ENCODE measurements at regions not wholly inside any gene's neighbourhood (a gene's known extent, or its start where the extent isn't known, plus 50 kb on each side); places are given as distances from the start of the nearest gene placed in this dataset.

DNA sequence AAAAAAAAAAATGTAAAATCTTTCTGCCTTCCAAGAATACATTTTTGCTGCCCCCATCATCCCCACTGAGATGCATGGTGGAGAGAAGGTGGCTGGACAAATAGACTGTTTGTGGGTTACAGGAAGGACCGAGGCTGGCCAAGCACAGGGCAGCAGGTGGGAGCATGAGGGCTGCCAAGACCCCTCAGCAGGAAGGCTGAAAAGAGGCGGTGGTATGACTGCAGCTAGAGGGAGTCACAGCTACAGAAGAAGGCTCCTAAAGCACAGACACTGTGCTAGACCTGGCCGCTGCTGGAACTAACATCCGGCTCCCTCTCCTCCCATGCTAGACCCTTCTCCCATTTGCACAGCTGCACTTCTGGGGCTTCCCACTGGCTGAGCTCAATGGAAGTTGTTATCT, 289.6 kb downstream of the TCERG1L start (continued):
- TF ChIP-seq ZNF462 (CRISPR knock-in tag; IDR thresholded peaks at IDR 0.05), result no peak
- TF ChIP-seq, protein P1, sequence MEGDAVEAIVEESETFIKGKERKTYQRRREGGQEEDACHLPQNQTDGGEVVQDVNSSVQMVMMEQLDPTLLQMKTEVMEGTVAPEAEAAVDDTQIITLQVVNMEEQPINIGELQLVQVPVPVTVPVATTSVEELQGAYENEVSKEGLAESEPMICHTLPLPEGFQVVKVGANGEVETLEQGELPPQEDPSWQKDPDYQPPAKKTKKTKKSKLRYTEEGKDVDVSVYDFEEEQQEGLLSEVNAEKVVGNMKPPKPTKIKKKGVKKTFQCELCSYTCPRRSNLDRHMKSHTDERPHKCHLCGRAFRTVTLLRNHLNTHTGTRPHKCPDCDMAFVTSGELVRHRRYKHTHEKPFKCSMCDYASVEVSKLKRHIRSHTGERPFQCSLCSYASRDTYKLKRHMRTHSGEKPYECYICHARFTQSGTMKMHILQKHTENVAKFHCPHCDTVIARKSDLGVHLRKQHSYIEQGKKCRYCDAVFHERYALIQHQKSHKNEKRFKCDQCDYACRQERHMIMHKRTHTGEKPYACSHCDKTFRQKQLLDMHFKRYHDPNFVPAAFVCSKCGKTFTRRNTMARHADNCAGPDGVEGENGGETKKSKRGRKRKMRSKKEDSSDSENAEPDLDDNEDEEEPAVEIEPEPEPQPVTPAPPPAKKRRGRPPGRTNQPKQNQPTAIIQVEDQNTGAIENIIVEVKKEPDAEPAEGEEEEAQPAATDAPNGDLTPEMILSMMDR (conservative IDR thresholded peaks at IDR 0.05; ENCODE audit: low read depth in 2 of 2), result peak in 1 of 2 experiments; percentile 26; a peak in 1 of 4 replicates
- no peak for TF ChIP-seq STAT1 (IDR thresholded peaks at IDR 0.05; ENCODE audit: unreplicated experiment)

DNA sequence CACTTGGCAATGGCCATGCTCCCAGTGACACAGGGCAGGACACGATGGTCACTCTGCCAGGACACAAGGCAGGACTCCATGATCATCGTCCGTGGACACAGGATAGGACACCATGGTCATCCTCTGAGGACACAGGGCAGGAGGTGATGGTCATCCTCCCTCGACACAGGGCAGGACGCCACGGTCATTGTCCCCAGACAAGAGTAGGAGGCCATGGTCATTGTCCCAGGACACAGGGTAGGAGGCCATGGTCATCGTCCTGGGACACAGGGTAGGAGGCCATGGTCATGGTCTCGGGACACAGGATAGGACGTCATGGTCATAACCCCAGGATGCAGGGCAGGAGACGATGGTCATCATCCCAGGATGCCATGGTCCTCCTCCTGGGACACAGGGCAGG, 289.2 kb downstream of the TCERG1L start:
- no peak for TF ChIP-seq ZNF331 (CRISPR knock-in tag; IDR thresholded peaks at IDR 0.05; ENCODE audit: low read depth)
- no peak for TF ChIP-seq POLR2AphosphoS5 (IDR thresholded peaks at IDR 0.05; ENCODE audit: low read depth)
- no peak for TF ChIP-seq ZNF114 (CRISPR knock-in tag; IDR thresholded peaks at IDR 0.05)
- TF ChIP-seq EZH2 (IDR thresholded peaks at IDR 0.05; ENCODE audit: low read depth, unreplicated experiment), result no peak
- TF ChIP-seq STAT1 (IDR thresholded peaks at IDR 0.05; ENCODE audit: unreplicated experiment), result no peak
- TF ChIP-seq, protein P1 (conservative IDR thresholded peaks at IDR 0.05; ENCODE audit: low read depth in 2 of 2), result no peak
- Mint-ChIP-seq H3K27me3 (ENCODE audit: insufficient read depth, low read depth, poor library complexity) (peaks cover 19% of the 10 kb centered on the region), H3K4me3 (no peak overlapping the region), H3K4me1 (no peaks in the 10 kb centered on the region), H3K36me3 (ENCODE audit: low read depth) (peaks cover 20% of the 10 kb centered on the region), H3K9me3 (peaks cover 81% of the 10 kb centered on the region), H3K27ac (no peak overlapping the region)
- H3K4me1 ChIP-seq (ENCODE audit: insufficient read depth), result no peaks in the 10 kb centered on the region
- H3K27ac ChIP-seq (ENCODE audit: low read depth), result no peak overlapping the region
- no peak overlapping the region for H3K4me3 ChIP-seq
- H2AFZ ChIP-seq, result no peak overlapping the region
- H3K79me2 ChIP-seq (replicated peaks; ENCODE audit: insufficient read depth), result no peaks in the 10 kb centered on the region
- H3K9me2 ChIP-seq (ENCODE audit: insufficient read depth), result no peaks in the 10 kb centered on the region
- ATAC-seq (no peak), DNase-seq (ENCODE audit: low spot score) (no peak)
- no peaks in the 10 kb centered on the region for H3K27me3 ChIP-seq (ENCODE audit: insufficient read depth)
- H3K4me2 ChIP-seq, result no peak overlapping the region
- no peaks in the 10 kb centered on the region for H3F3A ChIP-seq (replicated peaks; ENCODE audit: low read depth)
- H3K36me3 ChIP-seq (ENCODE audit: insufficient read depth), result no peaks in the 10 kb centered on the region
- H4K20me1 ChIP-seq (replicated peaks; ENCODE audit: insufficient read depth), result no peaks in the 10 kb centered on the region

All from GM23338 (cell line).